H9 (cell line): ENCODE measurements at regions not wholly inside any gene's neighbourhood (a gene's known extent, or its start where the extent isn't known, plus 50 kb on each side); places are given as distances from the start of the nearest gene placed in this dataset.

Experiments used
- DNase-seq: peaks from one replicate; pipeline ENCODE4 v3.0.0-alpha.2; 2017
- H2AFZ ChIP-seq: one replicate; pipeline ENCODE4 v1.6.1; 2013; ENCODE audit warnings: mild to moderate bottlenecking, low read length, control low read depth, moderate library complexity
- H2AK5ac ChIP-seq: 2 replicates; pipeline ENCODE4 v1.6.1; 2013; ENCODE audit warnings: low read length, control low read depth, mixed read lengths; ENCODE audit not compliant: insufficient read length
- H2BK120ac ChIP-seq: one replicate; pipeline ENCODE4 v1.6.1; 2013; ENCODE audit warnings: low read depth, mild to moderate bottlenecking, low read length, control low read depth, inconsistent platforms; ENCODE audit not compliant: poor library complexity, severe bottlenecking
- H2BK12ac ChIP-seq: 2 replicates; pipeline ENCODE4 v1.6.1; 2013; ENCODE audit warnings: low read length, control low read depth, mixed read lengths, low read depth; ENCODE audit not compliant: insufficient read length
- H2BK15ac ChIP-seq: 2 replicates; pipeline ENCODE4 v1.6.1; 2013; ENCODE audit warnings: low read depth, low read length, control low read depth
- H2BK20ac ChIP-seq: one replicate; pipeline ENCODE4 v1.6.1; 2013; ENCODE audit warnings: low read depth, mild to moderate bottlenecking, low read length, control low read depth, inconsistent platforms; ENCODE audit not compliant: poor library complexity, severe bottlenecking
- H2BK5ac ChIP-seq: 2 replicates; pipeline ENCODE4 v1.6.1; 2013; ENCODE audit warnings: low read length, control low read depth, mixed read lengths; ENCODE audit not compliant: insufficient read length
- H3K14ac ChIP-seq: 2 replicates; pipeline ENCODE4 v1.6.1; 2013; ENCODE audit warnings: low read length, control low read depth; ENCODE audit not compliant: insufficient read depth
- H3K18ac ChIP-seq: 2 replicates; pipeline ENCODE4 v1.6.1; 2013; ENCODE audit warnings: low read depth, mild to moderate bottlenecking, mixed read lengths, low read length, control low read depth; ENCODE audit not compliant: insufficient read length
- H3K23ac ChIP-seq: 2 replicates; pipeline ENCODE4 v1.6.1; 2013; ENCODE audit warnings: low read length, control low read depth, mixed read lengths, low read depth; ENCODE audit not compliant: insufficient read length
- H3K23me2 ChIP-seq: 2 replicates; pipeline ENCODE4 v1.6.1; 2013; ENCODE audit warnings: low read depth, mild to moderate bottlenecking, mixed read lengths, low read length, control low read depth; ENCODE audit not compliant: insufficient read length, poor library complexity, severe bottlenecking
- H3K27ac ChIP-seq: 2 replicates; pipeline ENCODE4 v1.5.1; 2013; ENCODE audit warnings: low read length, control low read depth, mixed read lengths, low read depth; ENCODE audit not compliant: insufficient read length
- H3K27me3 ChIP-seq: 2 replicates; pipeline ENCODE4 v1.6.1; 2013; ENCODE audit warnings: low read length, control low read depth, inconsistent platforms; ENCODE audit not compliant: insufficient read depth
- H3K4ac ChIP-seq: 2 replicates; pipeline ENCODE4 v1.6.1; 2013; ENCODE audit warnings: low read depth, mild to moderate bottlenecking, control low read depth, inconsistent platforms, low read length, moderate library complexity
- H3K4me1 ChIP-seq: 2 replicates; pipeline ENCODE4 v1.6.1; 2013; ENCODE audit warnings: low read length, control low read depth, inconsistent platforms; ENCODE audit not compliant: insufficient read depth
- H3K4me2 ChIP-seq: 2 replicates; pipeline ENCODE4 v1.6.1; 2013; ENCODE audit warnings: low read length, control low read depth, mixed read lengths; ENCODE audit not compliant: insufficient read length, insufficient read depth
- H3K56ac ChIP-seq: 2 replicates; pipeline ENCODE4 v1.6.1; 2013; ENCODE audit warnings: low read depth, mild to moderate bottlenecking, mixed read lengths, low read length, control low read depth; ENCODE audit not compliant: insufficient read length
- H3K79me1 ChIP-seq: 2 replicates; pipeline ENCODE4 v1.6.1; 2013; ENCODE audit warnings: low read depth, mild to moderate bottlenecking, moderate library complexity, low read length, control low read depth, inconsistent platforms; ENCODE audit not compliant: insufficient read depth, poor library complexity, severe bottlenecking
- H3K79me2 ChIP-seq: 2 replicates; pipeline ENCODE4 v1.6.1; 2013; ENCODE audit warnings: low read length, control low read depth, inconsistent platforms; ENCODE audit not compliant: insufficient read depth
- H3K9ac ChIP-seq: 2 replicates; pipeline ENCODE4 v1.6.1; 2013; ENCODE audit warnings: low read length, control low read depth, mixed read lengths; ENCODE audit not compliant: insufficient read length; ENCODE audit errors: extremely low read depth
- H3K9me3 ChIP-seq: one replicate; pipeline ENCODE4 v1.6.1; 2013; ENCODE audit warnings: low read depth, low read length, inconsistent platforms; ENCODE audit not compliant: control insufficient read depth
- H3T11ph ChIP-seq: one replicate; pipeline ENCODE4 v1.6.1; 2013; ENCODE audit warnings: mild to moderate bottlenecking, low read length, control low read depth, inconsistent platforms
- H4K20me1 ChIP-seq: one replicate; pipeline ENCODE4 v1.6.1; 2013; ENCODE audit not compliant: control insufficient read depth, insufficient read length, insufficient read depth
- H4K5ac ChIP-seq: 2 replicates; pipeline ENCODE4 v1.6.1; 2013; ENCODE audit warnings: low read depth, mild to moderate bottlenecking, mixed read lengths, low read length, control low read depth; ENCODE audit not compliant: insufficient read length
- H4K8ac ChIP-seq: replicated peaks from 2 replicates; pipeline ENCODE4 v1.6.1; 2013; ENCODE audit warnings: low read length, control low read depth, mixed read lengths, low read depth; ENCODE audit not compliant: insufficient read length
- H4K91ac ChIP-seq: 2 replicates; pipeline ENCODE4 v1.6.1; 2013; ENCODE audit warnings: low read depth, mild to moderate bottlenecking, moderate library complexity, mixed read lengths, low read length, control low read depth; ENCODE audit not compliant: insufficient read length
- H3K27ac Mint-ChIP-seq, 3 experiments: 2 replicates in 2 of 3; 3 replicates in 1 of 3; pipeline ENCODE4 v1.8.0; 2020 to 2021; ENCODE audit warnings: mixed read lengths in 3 of 3, mild to moderate bottlenecking in 1 of 3, moderate library complexity in 1 of 3
- H3K27me3 Mint-ChIP-seq: 2 replicates; pipeline ENCODE4 v1.8.0; 2021; ENCODE audit warnings: low read depth, mild to moderate bottlenecking, moderate library complexity, mixed read lengths
- H3K36me3 Mint-ChIP-seq, 3 experiments: 2 replicates in 2 of 3; 3 replicates in 1 of 3; pipeline ENCODE4 v1.8.0; 2020 to 2021; ENCODE audit warnings: low read depth in 3 of 3, mixed read lengths in 3 of 3; ENCODE audit not compliant: insufficient read depth in 1 of 3
- H3K4me1 Mint-ChIP-seq, 2 experiments: 2 replicates each; pipeline ENCODE4 v1.8.0; 2020; ENCODE audit warnings: mixed read lengths in 2 of 2
- H3K4me3 Mint-ChIP-seq, 2 experiments: 2 replicates in 1 of 2; 3 replicates in 1 of 2; pipeline ENCODE4 v1.8.0; 2020 to 2021; ENCODE audit warnings: mild to moderate bottlenecking in 2 of 2, mixed read lengths in 2 of 2, moderate library complexity in 1 of 2
- H3K9me3 Mint-ChIP-seq, 2 experiments: 2 replicates in 1 of 2; 3 replicates in 1 of 2; pipeline ENCODE4 v1.8.0; 2020; ENCODE audit warnings: mild to moderate bottlenecking in 2 of 2, mixed read lengths in 2 of 2, moderate library complexity in 1 of 2
- WGBS: extraction: QIAGEN DNeasy Blood & Tissue Kit; methylation state at CpG from one replicate; pipeline ENCODE4 v1.1.7; 2013; ENCODE audit warnings: missing lambda C conversion rate, low lambda C conversion rate, mixed read lengths; ENCODE audit not compliant: insufficient read length; ENCODE audit errors: extremely low coverage; 5-methylcytosine and 5-hydroxymethylcytosine counted together
- TF ChIP-seq, protein P1 (sequence below): fragments of 200-600 bp; sonication (generic); conservative IDR thresholded peaks from 3 replicates; pipeline ENCODE4 v1.8.0; 2021; ENCODE audit warnings: antibody characterized with exemption, mild to moderate bottlenecking

DNA sequence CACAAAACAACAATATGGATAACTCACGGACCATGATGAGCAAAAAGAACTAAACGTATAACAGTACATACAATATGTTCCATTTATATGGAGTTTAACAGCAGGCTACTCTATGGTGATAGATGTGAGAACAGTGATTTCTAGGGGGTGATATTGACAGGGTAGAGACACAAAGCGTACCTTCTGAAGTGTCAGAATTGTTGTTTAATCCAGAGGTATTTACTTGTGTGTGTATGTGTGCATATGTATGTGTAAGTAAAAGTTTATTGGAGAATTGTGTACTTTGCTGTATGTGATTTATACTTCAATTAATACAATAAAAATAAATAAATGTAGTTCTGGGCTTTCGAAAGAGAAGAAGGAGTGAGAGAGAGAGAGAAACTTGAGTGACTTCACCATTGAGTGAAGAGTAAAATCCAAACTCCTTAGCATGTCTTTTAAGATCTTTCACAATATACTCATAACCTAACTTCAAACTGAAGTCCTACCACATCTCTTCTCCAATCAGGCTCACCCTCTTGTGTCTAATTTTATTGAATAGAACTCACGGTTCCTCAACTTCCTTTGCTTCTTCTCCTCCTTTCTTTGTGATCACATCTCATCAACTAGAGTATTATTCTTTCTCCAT lies 126.0 kb upstream of the KLF7 start:
- no peak overlapping the region for H3K4me2 ChIP-seq
- H3K27ac ChIP-seq: no peak overlapping the region
- no peaks in the 10 kb centered on the region for H3K27me3 ChIP-seq
- H3T11ph ChIP-seq: no peak overlapping the region
- H2AK5ac ChIP-seq: no peak overlapping the region
- no peak overlapping the region for H3K18ac ChIP-seq
- TF ChIP-seq, protein P1, sequence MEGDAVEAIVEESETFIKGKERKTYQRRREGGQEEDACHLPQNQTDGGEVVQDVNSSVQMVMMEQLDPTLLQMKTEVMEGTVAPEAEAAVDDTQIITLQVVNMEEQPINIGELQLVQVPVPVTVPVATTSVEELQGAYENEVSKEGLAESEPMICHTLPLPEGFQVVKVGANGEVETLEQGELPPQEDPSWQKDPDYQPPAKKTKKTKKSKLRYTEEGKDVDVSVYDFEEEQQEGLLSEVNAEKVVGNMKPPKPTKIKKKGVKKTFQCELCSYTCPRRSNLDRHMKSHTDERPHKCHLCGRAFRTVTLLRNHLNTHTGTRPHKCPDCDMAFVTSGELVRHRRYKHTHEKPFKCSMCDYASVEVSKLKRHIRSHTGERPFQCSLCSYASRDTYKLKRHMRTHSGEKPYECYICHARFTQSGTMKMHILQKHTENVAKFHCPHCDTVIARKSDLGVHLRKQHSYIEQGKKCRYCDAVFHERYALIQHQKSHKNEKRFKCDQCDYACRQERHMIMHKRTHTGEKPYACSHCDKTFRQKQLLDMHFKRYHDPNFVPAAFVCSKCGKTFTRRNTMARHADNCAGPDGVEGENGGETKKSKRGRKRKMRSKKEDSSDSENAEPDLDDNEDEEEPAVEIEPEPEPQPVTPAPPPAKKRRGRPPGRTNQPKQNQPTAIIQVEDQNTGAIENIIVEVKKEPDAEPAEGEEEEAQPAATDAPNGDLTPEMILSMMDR: no peak
- H3K79me1 ChIP-seq: no peaks in the 10 kb centered on the region
- Mint-ChIP-seq H3K9me3 (peaks cover 0 to 2% of the 10 kb centered on the region in 2 experiments; a peak in 3 of 5 replicates), H3K4me1 (peaks cover 25 to 28% of the 10 kb centered on the region in 2 experiments), H3K36me3 (peaks cover 0 to 4% (median 2%) of the 10 kb centered on the region in 3 experiments; a peak in 2 of 7 replicates), H3K4me3 (no peak overlapping the region), H3K27ac (no peak overlapping the region), H3K27me3 (no peaks in the 10 kb centered on the region)
- H3K4ac ChIP-seq: no peak overlapping the region
- H2BK12ac ChIP-seq: no peak overlapping the region
- no CpG with 5 or more reads among the region's 5 CpGs for WGBS
- H3K14ac ChIP-seq: no peak overlapping the region
- no peak overlapping the region for H4K91ac ChIP-seq
- H2AFZ ChIP-seq: no peak overlapping the region
- H2BK120ac ChIP-seq: no peak overlapping the region
- no peak overlapping the region for H3K23ac ChIP-seq
- H3K9me3 ChIP-seq: no peaks in the 10 kb centered on the region
- H3K9ac ChIP-seq: no peak overlapping the region
- H4K20me1 ChIP-seq: no peaks in the 10 kb centered on the region
- no peak overlapping the region for H2BK15ac ChIP-seq
- H3K4me1 ChIP-seq: peaks cover 6% of the 10 kb centered on the region; the same call in 1 of the 2 replicates
- H2BK5ac ChIP-seq: no peak overlapping the region
- H3K79me2 ChIP-seq: 0 out of 2 replicates have a peak, but pooled peaks cover 2% of the 10 kb centered on the region
- no peak overlapping the region for H2BK20ac ChIP-seq
- H4K8ac ChIP-seq: no peak overlapping the region
- DNase-seq: no peak
- H3K56ac ChIP-seq: no peak overlapping the region
- H3K23me2 ChIP-seq: no peaks in the 10 kb centered on the region
- no peak overlapping the region for H4K5ac ChIP-seq
